ENCODE measurements at regions not wholly inside any gene's neighbourhood (a gene's known extent, or its start where the extent isn't known, plus 50 kb on each side); places are given as distances from the start of the nearest gene placed in this dataset.

- TF ChIP-seq CTCF (conservative IDR thresholded peaks at IDR 0.05; ENCODE audit: low read length) (no peak), EZH2phosphoT487 (IDR thresholded peaks at IDR 0.05; ENCODE audit: borderline replicate concordance, low read depth, low read length) (no peak)
These were observed 110.1 kb upstream of the LPP start for GRCh38 chr3:188043891-188044290.
